Germinal center (tissue), 1 donor: ENCODE measurements at regions not wholly inside any gene's neighbourhood (a gene's known extent, or its start where the extent isn't known, plus 50 kb on each side); places are given as distances from the start of the nearest gene placed in this dataset.
"Not testable (repeated sequence)": the region's sequence is repeated elsewhere in the genome, so short reads cannot be mapped to it uniquely, and the experiment has no call there.

Experiments used
- DNase-seq: peaks from one replicate; pipeline ENCODE4 v3.0.0; 2012; ENCODE audit warnings: mixed read lengths, low spot score

DNA sequence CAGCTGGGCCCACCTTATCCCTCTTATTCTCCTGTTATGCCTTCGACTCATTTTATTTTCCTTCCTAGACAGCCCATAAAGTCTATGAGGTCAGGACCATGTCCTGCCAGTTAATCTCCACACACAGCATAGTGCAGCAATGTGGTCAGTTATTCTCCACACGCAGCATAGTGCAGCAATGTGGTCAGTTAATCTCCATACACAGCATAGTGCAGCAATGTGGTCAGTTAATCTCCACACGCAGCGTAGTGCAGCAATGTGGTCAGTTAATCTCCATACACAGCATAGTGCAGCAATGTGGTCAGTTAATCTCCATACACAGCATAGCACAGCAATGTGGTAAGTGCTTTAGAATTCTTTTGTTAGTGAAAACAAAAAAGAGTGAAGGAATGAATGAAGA is 77.8 kb downstream of the TEX36 start:
- no peak for DNase-seq

GRCh38 chr10:125602825-125603224 is 80.1 kb downstream of the TEX36 start:
- no peak for DNase-seq

DNA sequence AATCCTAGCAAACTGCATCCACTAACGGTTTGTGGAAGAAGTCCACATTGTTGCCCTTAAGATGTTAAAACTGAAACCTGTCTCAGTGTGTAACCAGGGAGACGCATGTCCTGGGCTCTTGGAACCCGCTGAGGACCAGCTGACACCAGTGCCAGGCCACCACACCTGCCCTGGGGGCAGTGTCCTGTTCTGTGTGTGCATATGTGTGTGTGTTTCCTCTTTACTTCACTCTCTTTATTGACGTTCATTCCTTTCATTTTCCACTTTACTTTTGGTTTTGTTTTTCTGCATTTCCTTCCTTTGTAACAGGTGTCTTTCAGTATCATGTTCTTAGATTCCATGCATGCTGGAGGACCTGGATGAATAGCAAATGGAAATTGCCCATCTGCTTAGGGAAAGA is 83.8 kb downstream of the TEX36 start:
- no peak for DNase-seq

DNA sequence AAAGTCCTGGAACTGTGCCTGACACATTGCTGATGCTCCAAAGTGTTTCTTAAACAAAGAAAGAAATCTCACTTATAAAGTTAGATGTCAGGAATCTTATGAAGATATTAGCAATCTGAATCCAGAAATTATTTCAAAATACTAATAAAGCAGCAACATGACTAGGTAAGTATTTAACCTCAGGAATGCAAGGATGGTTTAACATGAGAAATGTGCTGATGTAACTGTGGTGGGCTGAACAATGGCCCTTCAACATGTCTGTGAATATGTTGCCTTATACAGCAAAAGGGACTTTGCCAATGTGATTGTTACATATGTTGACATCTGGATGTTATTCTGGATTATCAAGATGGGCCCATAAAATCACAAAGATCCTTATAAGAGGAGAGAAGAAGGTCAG is 87.1 kb downstream of the TEX36 start:
- DNase-seq, result no peak

- no peak for DNase-seq
Observed at GRCh38 chr10:125593644-125594043, 89.3 kb downstream of the TEX36 start.

DNA sequence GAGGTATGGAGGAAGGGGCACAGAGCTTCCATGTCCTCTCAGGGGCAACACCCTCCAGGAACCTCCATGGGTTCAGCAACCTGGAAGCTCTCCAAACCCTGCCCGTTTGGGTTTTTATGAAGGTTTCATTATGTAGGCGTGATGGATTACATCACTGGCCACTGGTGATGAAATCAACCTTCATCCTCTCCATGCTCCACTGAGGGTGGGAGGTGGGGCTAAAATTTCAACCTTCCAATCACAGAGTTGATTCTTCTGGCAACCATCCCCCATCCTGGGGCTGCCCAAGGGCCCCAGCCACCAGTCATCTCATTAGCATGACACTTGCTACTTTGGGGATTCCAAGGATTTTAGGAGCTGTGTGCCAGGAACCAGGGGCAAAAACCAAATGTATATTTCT is 90.1 kb downstream of the TEX36 start:
- DNase-seq, result no peak

DNA sequence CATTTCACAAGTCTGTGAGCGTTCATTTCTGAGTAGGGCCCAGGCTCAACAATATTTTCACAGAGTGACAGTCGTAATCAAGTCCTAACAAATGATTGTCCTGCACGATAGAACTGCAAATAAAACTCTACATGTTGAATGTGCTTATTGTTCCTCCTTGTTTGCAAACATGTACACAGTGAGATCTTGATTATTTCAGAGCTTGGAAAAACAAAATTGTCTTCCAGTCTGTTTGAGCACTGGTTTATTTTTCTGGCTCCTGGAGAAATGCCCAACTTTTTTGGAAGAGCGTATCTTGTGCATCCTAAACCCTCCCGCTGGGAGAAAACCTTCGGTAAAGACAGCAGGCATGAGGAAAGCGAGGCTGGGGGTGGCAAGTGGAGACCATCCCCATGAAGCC is 91.1 kb downstream of the TEX36 start:
- DNase-seq, result no peak

DNA sequence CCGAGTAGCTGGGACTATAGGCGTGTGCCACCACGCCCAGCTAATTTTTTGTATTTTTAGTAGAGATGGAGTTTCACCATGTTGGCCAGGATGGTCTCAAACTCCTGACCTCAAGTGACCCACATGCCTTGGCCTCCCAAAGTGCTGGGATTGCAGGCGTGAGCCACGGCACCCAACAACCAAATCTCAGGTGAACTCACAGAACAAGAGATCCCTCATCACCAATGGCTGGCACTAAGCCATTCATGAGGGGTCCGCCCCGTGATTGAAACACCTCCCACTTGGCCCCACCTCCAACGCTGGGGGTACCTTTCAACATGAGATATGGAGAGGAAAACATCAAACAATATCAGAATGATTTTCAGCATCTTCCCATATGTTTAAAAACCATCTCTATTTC is 94.2 kb downstream of the TEX36 start:
- not testable (repeated sequence) for DNase-seq

DNA sequence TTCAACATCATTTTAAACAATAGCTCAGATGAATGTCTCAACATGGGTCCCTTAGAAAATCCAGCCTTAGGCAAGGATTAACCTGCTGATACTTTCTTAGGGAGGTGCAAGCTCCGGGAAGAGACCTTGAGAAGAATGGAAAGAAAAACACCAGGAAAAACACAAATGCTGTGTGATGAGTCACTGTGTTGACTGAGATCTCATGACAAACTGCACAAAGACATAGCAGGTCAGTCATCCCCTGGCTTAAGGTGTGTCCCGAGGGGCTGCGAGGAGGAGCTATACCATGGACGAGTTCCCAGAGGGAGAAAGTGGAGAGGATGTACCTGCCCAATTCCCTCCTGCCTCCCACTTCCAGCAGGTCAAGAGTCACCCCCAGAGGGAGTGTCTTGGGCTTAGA is 98.0 kb downstream of the TEX36 start:
- DNase-seq, result no peak

DNA sequence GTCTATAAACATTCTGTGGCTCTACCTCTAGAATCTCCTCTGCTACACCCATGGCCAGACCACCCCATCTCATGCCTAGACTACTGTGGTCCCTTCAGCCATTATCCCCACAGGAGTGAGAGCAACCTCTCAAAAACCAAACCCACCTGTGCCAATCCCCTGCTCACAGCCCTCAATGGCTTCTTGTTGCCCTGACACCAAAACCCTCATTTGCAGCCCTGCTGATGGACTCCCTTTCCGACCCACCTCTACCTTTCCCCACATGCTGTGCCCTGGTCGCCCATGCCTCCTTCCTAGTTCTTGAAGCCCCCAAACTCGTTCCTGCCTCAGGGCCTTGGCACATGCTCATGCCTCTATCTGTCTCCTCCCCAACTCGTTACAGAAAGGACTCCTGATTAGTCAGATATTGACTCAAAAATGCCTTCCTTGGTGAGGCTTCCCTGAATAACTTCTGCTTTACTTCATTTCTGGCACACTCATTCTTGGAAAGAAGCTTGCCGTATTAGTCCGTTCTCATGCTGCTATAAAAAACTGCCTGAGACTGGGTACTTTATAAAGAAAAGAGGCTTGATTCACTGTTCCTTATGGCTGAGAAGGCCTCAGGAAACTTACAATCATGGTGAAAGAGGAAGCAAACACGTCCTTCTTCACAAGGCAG is 104.2 kb downstream of the TEX36 start:
- no peak for DNase-seq

DNA sequence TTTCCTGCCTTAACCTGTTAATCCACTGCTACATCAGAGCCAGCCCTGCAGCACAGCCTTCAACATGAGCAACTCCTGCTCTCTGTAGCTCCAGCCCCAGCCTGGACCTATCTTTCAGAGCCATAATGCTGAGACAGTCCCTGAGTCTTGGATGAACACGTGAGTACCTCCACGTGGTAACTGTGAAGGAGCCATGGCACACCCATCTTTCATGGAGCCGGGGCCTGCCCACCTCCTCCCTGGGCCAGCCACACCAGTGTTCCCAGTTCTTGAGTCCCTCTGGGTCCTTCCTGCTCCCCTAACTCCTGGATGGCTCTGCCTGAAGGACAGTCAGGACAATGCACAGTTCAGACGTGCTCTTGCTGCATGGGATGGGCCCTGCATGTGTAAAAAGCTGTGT is 107.1 kb downstream of the TEX36 start:
- DNase-seq, result no peak

DNA sequence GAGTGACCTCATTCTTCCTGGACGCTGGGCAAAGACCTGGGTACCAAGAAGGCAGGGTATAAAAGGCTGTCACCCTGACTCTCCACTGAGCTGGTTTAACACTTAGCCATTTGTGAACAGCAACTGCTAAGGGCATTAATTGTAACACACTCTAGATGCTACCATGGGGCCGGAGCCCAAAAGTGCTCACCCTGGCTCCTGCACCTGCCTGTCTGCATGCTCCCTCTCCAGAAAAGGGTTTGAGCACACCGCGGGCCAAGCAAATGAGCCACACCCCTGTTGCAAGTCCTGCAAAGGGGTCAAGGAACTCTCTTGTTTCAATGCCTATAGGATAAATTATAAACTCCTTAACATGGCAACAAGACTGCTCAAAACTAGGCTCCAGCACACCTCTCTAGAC is 114.8 kb downstream of the TEX36 start:
- DNase-seq, result no peak

DNA sequence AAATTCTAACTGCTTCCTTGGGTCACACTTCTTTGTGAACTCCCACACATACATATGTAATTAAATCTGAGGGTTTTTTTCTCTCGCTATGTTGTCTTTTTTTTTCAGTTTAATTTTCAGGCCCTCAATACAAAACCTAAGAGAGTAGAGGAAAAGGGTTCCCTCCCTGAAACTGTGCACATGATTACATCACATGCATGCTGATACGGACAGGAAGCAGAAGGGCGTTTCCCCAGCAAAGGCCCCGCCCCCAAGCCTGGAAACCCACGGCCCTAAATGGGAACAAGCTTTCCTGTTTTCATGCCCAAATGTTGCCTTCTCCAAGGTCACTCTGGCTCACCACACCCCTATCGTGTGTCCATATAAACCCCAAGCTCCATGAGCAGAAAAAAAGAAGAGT is 115.4 kb downstream of the TEX36 start:
- no peak for DNase-seq

GRCh38 chr10:125565046-125565445 is 117.9 kb downstream of the TEX36 start:
- no peak for DNase-seq

DNA sequence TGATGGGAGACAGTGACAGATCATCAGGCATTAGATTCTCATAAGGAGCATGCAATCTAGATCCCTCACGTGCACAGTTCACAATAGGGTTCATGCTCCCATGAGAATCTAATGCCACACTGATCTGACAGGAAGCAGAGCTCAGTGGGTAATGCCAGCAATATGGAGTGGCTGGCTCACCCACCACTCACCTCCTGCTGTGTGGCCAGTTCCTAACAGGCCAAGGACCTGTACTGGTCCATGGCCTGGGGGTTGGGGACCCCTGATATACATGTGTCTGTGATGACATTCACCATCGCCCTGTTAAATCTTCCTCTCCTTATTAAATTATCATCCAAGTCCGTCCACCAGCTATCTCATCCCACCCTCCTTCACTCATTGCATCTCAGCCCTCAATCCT is 118.4 kb downstream of the TEX36 start:
- DNase-seq, result no peak

DNA sequence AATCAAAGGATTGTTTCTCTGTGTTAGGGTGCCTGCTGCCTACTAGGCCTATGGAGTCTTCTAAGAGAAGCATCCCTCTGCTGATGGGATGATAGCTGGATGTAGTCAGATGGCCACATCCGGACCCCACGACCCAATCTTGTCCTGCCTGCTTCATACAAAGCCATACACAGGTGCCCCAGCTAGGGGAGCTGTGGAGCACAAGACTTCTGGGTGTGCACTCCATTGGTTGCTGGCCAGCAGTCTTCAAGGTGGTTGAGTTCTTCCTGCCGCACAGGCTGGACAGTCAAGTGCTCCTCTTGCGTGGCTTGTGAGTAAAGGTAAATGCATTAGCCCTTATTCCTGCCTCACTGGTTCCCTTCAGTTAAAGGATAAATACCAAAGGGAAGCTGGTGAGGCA is 120.2 kb downstream of the TEX36 start:
- no peak for DNase-seq

GRCh38 chr10:125560947-125561346 is 122.0 kb downstream of the TEX36 start:
- DNase-seq, result no peak

- no peak for DNase-seq
Observed at GRCh38 chr10:125559210-125559609, 123.8 kb downstream of the TEX36 start.

GRCh38 chr10:125557801-125558505 is 125.0 kb downstream of the TEX36 start:
- DNase-seq, result no peak

GRCh38 chr10:125557311-125557710 is 125.7 kb downstream of the TEX36 start:
- no peak for DNase-seq

DNA sequence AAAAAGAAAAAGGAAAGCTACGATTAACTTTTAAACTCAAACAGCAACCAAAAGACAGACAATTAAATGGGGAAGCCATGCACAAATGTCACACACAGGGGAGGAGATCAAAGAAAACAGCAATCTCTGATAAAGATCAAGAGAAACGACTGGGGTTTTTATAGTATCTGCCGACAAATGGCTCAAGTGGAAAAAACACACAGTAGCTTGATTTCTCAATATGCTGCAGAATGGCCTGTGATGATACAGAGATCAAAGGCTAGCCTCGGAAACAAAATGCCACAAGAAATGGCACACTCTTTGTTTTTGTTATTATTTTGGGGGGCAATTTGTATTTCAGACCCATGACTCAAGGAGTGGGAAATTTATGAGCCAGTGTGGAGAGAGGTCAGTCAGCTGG is 126.1 kb downstream of the TEX36 start:
- DNase-seq, result no peak

GRCh38 chr10:125555743-125556142 is 127.2 kb downstream of the TEX36 start:
- no peak for DNase-seq

DNA sequence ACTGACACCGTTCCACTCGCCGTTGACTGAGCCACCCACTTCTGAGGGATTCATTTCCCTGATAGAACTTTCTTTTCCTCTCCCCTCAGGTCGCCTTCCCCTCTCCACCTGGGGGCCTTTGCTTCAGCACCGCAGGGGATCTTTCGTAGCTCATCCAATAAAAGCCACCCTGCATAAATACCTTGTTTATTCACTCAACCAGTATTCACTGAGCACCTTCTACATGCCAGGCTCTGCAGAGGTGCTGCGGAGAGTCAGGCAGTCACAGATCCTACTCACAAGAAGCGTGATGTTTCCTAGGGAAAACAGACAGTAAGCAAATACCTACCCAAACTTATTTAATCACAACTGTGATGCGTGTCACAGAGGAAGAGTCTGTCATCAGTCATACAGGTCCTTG is 127.7 kb downstream of the TEX36 start:
- no peak for DNase-seq

- no peak for DNase-seq
Observed at GRCh38 chr10:125554753-125555152, 128.2 kb downstream of the TEX36 start.
